IPS-NIHi7 (cell line): ENCODE measurements at regions not wholly inside any gene's neighbourhood (a gene's known extent, or its start where the extent isn't known, plus 50 kb on each side); places are given as distances from the start of the nearest gene placed in this dataset.

Experiments used
- DNase-seq: peaks from one replicate; pipeline ENCODE4 v3.0.0; 2012; ENCODE audit warnings: mixed read lengths; ENCODE audit errors: extremely low spot score

- DNase-seq, result no peak
Observed at GRCh38 chr17:53891726-53892125, 69.0 kb downstream of the KIF2B start.

- DNase-seq, result no peak
Observed at GRCh38 chr17:53892222-53892621, 69.5 kb downstream of the KIF2B start.

- no peak for DNase-seq
Observed at GRCh38 chr17:53894591-53894990, 71.9 kb downstream of the KIF2B start.

GRCh38 chr17:53896047-53896446 is 73.3 kb downstream of the KIF2B start:
- no peak for DNase-seq

DNA sequence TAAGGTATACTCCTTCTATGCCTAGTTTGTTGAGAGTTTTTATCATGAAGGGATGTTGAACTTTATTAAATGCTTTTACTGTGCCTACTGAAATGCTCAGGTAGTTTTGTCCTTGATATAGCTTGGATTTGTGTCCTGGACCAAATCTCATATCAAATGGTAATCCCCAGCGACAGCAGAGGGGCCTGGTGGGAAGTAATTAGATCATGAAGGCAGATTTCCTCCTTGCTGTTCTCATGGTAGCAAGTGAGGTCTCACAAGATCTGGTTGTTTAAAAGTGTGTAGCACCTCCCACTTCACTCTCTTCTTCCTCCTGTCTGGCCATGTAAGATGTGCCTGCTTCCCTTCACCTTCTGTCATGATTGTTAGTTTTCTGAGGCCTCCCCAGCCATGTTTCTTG is 78.2 kb downstream of the KIF2B start:
- no peak for DNase-seq

- DNase-seq, result no peak
Observed at GRCh38 chr17:53907435-53907834, 84.7 kb downstream of the KIF2B start.

DNA sequence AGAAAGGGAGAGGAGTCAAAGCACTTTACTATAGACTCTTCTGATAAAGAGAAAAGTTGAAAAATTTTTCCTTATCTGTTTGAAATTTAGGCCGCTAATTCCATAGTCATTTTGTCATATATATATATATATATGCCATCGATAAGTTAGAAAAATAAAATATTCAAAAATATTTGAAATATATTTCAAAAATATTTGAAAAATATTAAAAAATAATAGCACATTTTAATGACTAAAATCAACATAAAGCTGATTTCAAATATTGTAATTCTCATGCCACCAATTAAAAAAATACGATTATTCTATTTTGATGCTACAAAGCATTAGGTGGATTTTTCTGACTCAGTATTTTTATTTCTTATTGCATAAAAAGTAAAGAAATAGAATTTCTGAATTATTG is 87.1 kb downstream of the KIF2B start:
- no peak for DNase-seq

- DNase-seq, result no peak
Observed at GRCh38 chr17:53912117-53912516, 89.4 kb downstream of the KIF2B start.

DNA sequence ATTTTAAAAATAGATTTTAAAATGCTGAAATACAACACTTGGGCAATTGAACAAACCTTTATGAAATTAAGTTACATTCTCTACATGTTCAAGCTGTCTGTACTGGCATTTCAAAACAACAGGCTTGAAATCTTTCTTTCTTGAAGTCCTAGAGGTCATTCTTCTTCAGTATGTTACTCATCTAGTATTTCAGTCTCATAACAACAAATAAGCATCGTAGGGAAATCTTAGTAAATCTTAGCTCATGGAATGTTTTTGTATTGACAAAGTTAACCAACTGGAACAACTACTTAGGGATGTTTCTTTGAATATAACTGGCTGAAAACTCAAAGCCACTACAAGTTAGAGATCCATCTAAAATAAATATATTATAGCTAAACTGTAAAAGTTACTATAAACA is 96.6 kb downstream of the KIF2B start:
- no peak for DNase-seq

DNA sequence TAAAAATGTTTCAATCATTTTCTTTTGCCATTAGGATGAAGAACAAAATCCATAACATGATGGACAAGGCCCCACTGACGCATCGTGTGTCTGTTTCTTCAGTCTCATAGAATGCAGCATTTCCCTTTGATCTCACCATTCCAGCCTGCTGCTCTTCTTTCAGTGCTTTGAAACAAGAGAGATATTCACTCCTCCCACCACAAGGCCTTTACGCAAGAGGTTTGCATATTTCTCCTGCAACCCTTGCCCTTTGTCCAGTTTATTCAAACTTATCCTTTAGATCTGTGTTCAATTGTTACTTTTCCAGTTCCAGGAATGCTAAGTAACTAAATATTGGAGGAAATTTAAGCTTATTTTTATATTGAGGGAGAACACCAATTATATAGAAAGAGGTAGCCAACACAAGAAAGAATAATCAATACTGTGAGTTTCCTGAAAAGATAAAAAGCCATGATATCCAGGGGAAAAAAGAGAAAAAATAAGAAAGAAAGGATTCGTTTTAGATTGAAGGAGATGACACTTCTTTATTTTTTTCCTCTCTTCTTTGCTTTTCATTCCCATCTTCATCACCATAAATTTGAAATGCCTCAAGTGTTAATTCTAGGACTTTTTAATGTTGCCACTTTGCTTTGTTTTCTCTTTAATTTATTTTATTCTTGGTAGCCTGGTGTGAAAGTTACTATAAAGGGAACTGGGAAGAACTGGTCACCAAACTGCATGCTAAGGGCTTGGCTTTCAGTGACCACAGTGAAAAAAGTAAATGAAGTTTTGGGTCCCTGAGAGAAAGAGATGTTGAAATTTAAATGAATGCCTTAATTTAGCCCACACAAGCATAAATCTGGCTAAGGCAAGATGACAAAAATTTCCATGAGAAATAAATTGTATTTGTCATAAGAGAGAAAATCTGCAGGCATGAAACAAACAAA is 102.1 kb downstream of the KIF2B start:
- DNase-seq, result peak; percentile 24

GRCh38 chr17:53932386-53932785 is 109.7 kb downstream of the KIF2B start:
- DNase-seq, result no peak

DNA sequence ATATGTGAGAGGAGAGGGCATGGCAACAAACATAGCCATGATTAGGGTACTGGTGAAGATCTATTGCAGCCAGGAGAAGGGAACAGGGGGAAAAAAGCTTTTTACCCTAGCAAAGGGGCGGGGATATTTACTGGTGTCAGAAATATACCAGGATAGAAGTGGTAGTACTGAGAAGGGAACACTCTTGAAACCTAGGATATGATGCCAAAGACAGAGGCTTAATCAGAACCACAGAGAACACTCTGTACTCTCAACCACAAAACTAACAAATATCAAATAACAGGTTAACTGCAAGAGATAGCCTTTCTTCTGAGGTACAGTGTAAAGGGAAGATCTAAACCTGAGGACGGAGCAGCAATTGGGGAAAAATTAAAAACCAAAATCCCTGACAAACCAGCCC is 112.2 kb downstream of the KIF2B start:
- no peak for DNase-seq

GRCh38 chr17:53941231-53941630 is 118.5 kb downstream of the KIF2B start:
- no peak for DNase-seq

DNA sequence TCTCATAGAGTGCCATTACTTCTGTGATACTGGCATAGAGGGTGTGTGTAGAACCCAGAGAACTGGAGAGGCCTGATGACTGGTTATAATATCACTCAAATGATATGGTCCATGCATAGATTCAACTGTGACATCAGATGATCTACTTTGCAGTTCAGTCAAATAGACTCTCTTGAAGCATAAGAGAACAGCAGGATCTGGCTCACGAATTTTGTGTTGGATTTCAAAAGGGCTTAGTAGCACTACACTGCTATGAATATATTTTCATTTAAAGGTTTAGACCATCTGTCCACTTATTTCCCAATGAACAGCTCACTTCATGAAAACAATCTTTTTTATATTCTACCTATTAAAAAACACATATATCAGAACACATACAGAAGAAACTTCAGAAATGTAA is 119.7 kb downstream of the KIF2B start:
- DNase-seq, result no peak

DNA sequence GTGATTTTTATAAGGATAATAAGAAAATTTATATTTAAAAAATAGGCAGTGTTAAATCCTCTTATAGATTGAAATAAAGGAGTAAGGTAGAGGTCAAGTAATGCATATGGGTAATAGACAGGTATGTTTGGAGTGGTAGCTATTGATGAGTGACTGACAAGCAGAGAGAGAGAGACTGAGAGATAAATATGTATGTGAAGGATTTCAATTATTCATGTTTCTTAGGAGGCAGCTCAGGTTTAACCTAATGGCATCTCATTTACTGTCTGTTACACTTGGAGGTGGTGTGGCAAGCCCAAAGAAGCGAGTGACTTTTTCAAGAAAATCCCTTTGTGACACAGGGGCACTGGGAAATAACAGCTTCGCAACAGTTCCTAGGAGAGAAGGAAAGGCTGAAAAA is 120.2 kb downstream of the KIF2B start:
- no peak for DNase-seq

- DNase-seq, result no peak
Observed at GRCh38 chr17:53948323-53948722, 125.6 kb downstream of the KIF2B start.

- DNase-seq, result no peak
Observed at GRCh38 chr17:53949473-53950090, 126.9 kb downstream of the KIF2B start.

DNA sequence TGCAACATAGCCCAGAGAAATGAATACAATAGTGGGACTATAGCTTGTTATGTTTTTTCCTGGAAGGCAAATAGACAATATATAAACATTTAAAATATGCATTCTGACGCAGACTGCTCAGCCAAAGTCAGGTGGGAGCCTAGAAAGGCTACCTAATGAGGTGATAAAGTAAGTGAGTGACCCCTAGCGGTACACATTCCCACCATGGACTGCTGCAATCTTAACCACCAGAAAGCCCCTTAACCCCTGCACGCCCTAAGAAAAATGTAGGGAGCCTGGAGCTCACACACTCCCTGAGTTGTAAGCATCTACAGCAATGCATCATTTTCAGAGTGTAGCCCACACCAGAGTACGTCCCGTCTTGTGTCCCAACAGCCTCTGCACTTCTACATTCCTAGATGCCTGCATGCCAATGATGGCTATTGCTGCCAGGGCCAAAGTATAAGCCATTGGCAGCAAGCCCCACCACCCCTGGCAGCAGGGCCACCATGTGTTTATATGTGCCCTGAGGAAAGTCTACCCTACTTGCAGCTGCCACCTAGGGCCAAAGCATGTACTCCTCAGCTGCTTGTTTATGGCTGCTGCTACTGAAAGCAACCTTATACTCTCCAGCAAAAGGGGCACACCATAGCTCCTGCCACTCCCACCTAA is 127.6 kb downstream of the KIF2B start:
- peak; percentile 61 for DNase-seq

DNA sequence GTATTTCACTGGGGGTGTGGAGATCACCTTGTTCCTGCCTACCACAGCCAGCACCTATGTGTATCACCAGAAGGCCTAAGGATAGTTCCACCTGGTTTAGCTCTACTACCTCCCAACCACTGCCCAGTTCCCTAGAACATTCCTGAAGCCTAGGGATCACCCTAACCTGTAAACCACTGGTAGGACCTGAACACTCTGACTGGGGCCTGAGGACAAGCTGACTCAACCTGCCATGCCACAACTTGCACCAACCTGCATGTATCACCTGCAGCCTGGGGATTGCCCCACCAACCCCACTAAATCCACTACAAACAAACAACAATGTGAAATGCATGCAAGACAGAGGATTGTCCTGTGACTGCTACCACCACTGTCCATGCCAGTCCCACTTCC is 128.1 kb downstream of the KIF2B start:
- DNase-seq, result no peak

- DNase-seq, result peak; percentile 14
Observed at GRCh38 chr17:53971361-53971760, 148.6 kb downstream of the KIF2B start.

DNA sequence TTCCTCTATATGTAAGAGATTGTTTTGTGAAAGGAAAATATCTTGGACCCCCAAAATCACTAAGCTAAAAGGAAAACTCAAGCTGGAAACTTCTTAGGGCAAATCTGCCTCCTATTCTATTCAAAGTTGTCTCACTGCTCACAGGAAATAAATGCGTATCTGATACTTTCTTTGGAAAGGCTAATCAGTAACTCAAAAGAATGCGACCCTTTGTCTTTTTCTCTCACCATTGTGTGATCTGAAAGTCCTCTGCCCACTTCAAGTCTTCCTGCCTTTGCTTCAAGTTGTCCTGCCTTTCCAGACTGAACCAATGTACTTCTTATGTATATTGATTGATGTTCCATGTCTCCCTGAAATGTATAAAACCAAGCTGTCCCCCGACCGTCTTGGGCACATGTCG is 157.3 kb downstream of the KIF2B start:
- no peak for DNase-seq

- DNase-seq, result no peak
Observed at GRCh38 chr17:53996131-53996530, 173.4 kb downstream of the KIF2B start.

GRCh38 chr17:53996890-53997289 is 174.2 kb downstream of the KIF2B start:
- no peak for DNase-seq
